ENCODE measurements at regions not wholly inside any gene's neighbourhood (a gene's known extent, or its start where the extent isn't known, plus 50 kb on each side); places are given as distances from the start of the nearest gene placed in this dataset.

GRCh38 chrX:39855748-39856129 lies 242.0 kb downstream of the BCOR start:
- Histone ChIP-seq H3K4me3 (ENCODE audit: extremely low read depth, insufficient read depth, low read length, poor library complexity, severe bottlenecking) (no peak overlapping the region), H3K4me1 (ENCODE audit: control insufficient read depth, insufficient read depth, low read length, poor library complexity, severe bottlenecking) (peaks cover 45% of the 10 kb centered on the region), H3K9me3 (ENCODE audit: control insufficient read depth, low read length) (no peaks in the 10 kb centered on the region), H3K27ac (ENCODE audit: low read depth, low read length, severe bottlenecking) (no peak overlapping the region), H3K36me3 (ENCODE audit: control insufficient read depth, insufficient read depth, low read length) (no peaks in the 10 kb centered on the region)
- WGBS, 2 experiments (ENCODE audit: insufficient coverage in 2 of 2), result 71% methylated on average over 9 of the region's 10 CpGs; no CpG with 5 or more reads in 1 of the 2 experiments

GRCh38 chrX:39856472-39857121 lies 241.2 kb downstream of the BCOR start:
- Histone ChIP-seq H3K27ac (ENCODE audit: low read depth, low read length, severe bottlenecking) (no peak overlapping the region), H3K4me3 (ENCODE audit: extremely low read depth, insufficient read depth, low read length, poor library complexity, severe bottlenecking) (no peak overlapping the region), H3K4me1 (ENCODE audit: control insufficient read depth, insufficient read depth, low read length, poor library complexity, severe bottlenecking) (peaks cover 42% of the 10 kb centered on the region), H3K9me3 (ENCODE audit: control insufficient read depth, low read length) (no peaks in the 10 kb centered on the region), H3K36me3 (ENCODE audit: control insufficient read depth, insufficient read depth, low read length) (no peaks in the 10 kb centered on the region)
- WGBS, 2 experiments (ENCODE audit: insufficient coverage in 2 of 2), result 94 to 100% methylated on average over 2 to 3 of the region's 7 CpGs

GRCh38 chrX:39857780-39858179 lies 240.0 kb downstream of the BCOR start:
- Histone ChIP-seq H3K4me1 (ENCODE audit: control insufficient read depth, insufficient read depth, low read length, poor library complexity, severe bottlenecking) (peaks cover 34% of the 10 kb centered on the region), H3K27ac (ENCODE audit: low read depth, low read length, severe bottlenecking) (no peak overlapping the region), H3K4me3 (ENCODE audit: extremely low read depth, insufficient read depth, low read length, poor library complexity, severe bottlenecking) (no peak overlapping the region), H3K36me3 (ENCODE audit: control insufficient read depth, insufficient read depth, low read length) (no peaks in the 10 kb centered on the region), H3K9me3 (ENCODE audit: control insufficient read depth, low read length) (no peaks in the 10 kb centered on the region)
- WGBS, 2 experiments (ENCODE audit: insufficient coverage in 2 of 2), result no CpG with 5 or more reads among the region's 3 CpGs

GRCh38 chrX:39859991-39860861 lies 237.5 kb downstream of the BCOR start:
- Histone ChIP-seq H3K36me3 (ENCODE audit: control insufficient read depth, insufficient read depth, low read length) (no peaks in the 10 kb centered on the region), H3K4me3 (ENCODE audit: extremely low read depth, insufficient read depth, low read length, poor library complexity, severe bottlenecking) (no peak overlapping the region), H3K27ac (ENCODE audit: low read depth, low read length, severe bottlenecking) (no peak overlapping the region), H3K4me1 (ENCODE audit: control insufficient read depth, insufficient read depth, low read length, poor library complexity, severe bottlenecking) (peaks cover 14% of the 10 kb centered on the region), H3K9me3 (ENCODE audit: control insufficient read depth, low read length) (no peaks in the 10 kb centered on the region)
- 71 to 100% methylated on average over 1 to 3 of the region's 13 CpGs for WGBS, 2 experiments (ENCODE audit: insufficient coverage in 2 of 2)

- H3K36me3 ChIP-seq (ENCODE audit: control insufficient read depth, insufficient read depth, low read length), result no peaks in the 10 kb centered on the region
- H3K4me3 ChIP-seq (ENCODE audit: extremely low read depth, insufficient read depth, low read length, poor library complexity, severe bottlenecking), result no peak overlapping the region
- 80% methylated on average over 1 of the region's 5 CpGs for WGBS, 2 experiments (ENCODE audit: insufficient coverage in 2 of 2)
- peaks cover 14% of the 10 kb centered on the region for H3K4me1 ChIP-seq (ENCODE audit: control insufficient read depth, insufficient read depth, low read length, poor library complexity, severe bottlenecking)
- H3K27ac ChIP-seq (ENCODE audit: low read depth, low read length, severe bottlenecking), result no peak overlapping the region
- no peaks in the 10 kb centered on the region for H3K9me3 ChIP-seq (ENCODE audit: control insufficient read depth, low read length)
Measured at GRCh38 chrX:39862963-39863362, 234.8 kb downstream of the BCOR start.

- 17% methylated on average over 1 of the region's 4 CpGs; no CpG with 5 or more reads in 1 of the 2 experiments for WGBS, 2 experiments (ENCODE audit: insufficient coverage in 2 of 2)
- Histone ChIP-seq H3K36me3 (ENCODE audit: control insufficient read depth, insufficient read depth, low read length) (no peaks in the 10 kb centered on the region), H3K9me3 (ENCODE audit: control insufficient read depth, low read length) (no peaks in the 10 kb centered on the region), H3K27ac (ENCODE audit: low read depth, low read length, severe bottlenecking) (no peak overlapping the region), H3K4me3 (ENCODE audit: extremely low read depth, insufficient read depth, low read length, poor library complexity, severe bottlenecking) (no peak overlapping the region), H3K4me1 (ENCODE audit: control insufficient read depth, insufficient read depth, low read length, poor library complexity, severe bottlenecking) (peaks cover 6% of the 10 kb centered on the region)
Measured at GRCh38 chrX:39866229-39866628, 231.5 kb downstream of the BCOR start.

GRCh38 chrX:39869846-39870601 lies 227.7 kb downstream of the BCOR start:
- Histone ChIP-seq H3K4me1 (ENCODE audit: control insufficient read depth, insufficient read depth, low read length, poor library complexity, severe bottlenecking) (peaks cover 8% of the 10 kb centered on the region), H3K4me3 (ENCODE audit: extremely low read depth, insufficient read depth, low read length, poor library complexity, severe bottlenecking) (no peak overlapping the region), H3K27ac (ENCODE audit: low read depth, low read length, severe bottlenecking) (no peak overlapping the region), H3K36me3 (ENCODE audit: control insufficient read depth, insufficient read depth, low read length) (no peaks in the 10 kb centered on the region), H3K9me3 (ENCODE audit: control insufficient read depth, low read length) (no peaks in the 10 kb centered on the region)
- WGBS, 2 experiments (ENCODE audit: insufficient coverage in 2 of 2), result 75 to 78% methylated on average over 2 to 3 of the region's 7 CpGs

- H3K4me1 ChIP-seq (ENCODE audit: control insufficient read depth, insufficient read depth, low read length, poor library complexity, severe bottlenecking), result peaks cover 2% of the 10 kb centered on the region
- no peak overlapping the region for H3K4me3 ChIP-seq (ENCODE audit: extremely low read depth, insufficient read depth, low read length, poor library complexity, severe bottlenecking)
- 100% methylated on average over 2 of the region's 8 CpGs for WGBS, 2 experiments (ENCODE audit: insufficient coverage in 2 of 2)
- H3K9me3 ChIP-seq (ENCODE audit: control insufficient read depth, low read length), result no peaks in the 10 kb centered on the region
- no peak overlapping the region for H3K27ac ChIP-seq (ENCODE audit: low read depth, low read length, severe bottlenecking)
- no peaks in the 10 kb centered on the region for H3K36me3 ChIP-seq (ENCODE audit: control insufficient read depth, insufficient read depth, low read length)
Measured at GRCh38 chrX:39871648-39872047, 226.1 kb downstream of the BCOR start.

- Histone ChIP-seq H3K27ac (ENCODE audit: low read depth, low read length, severe bottlenecking) (no peak overlapping the region), H3K4me1 (ENCODE audit: control insufficient read depth, insufficient read depth, low read length, poor library complexity, severe bottlenecking) (peaks cover 2% of the 10 kb centered on the region), H3K9me3 (ENCODE audit: control insufficient read depth, low read length) (no peaks in the 10 kb centered on the region), H3K4me3 (ENCODE audit: extremely low read depth, insufficient read depth, low read length, poor library complexity, severe bottlenecking) (no peak overlapping the region), H3K36me3 (ENCODE audit: control insufficient read depth, insufficient read depth, low read length) (no peaks in the 10 kb centered on the region)
- WGBS, 2 experiments (ENCODE audit: insufficient coverage in 2 of 2), result 100% methylated on average over 1 to 3 of the region's 5 CpGs
Measured at GRCh38 chrX:39873117-39873516, 224.6 kb downstream of the BCOR start.

- Histone ChIP-seq H3K27ac (ENCODE audit: low read depth, low read length, severe bottlenecking) (no peak overlapping the region), H3K4me3 (ENCODE audit: extremely low read depth, insufficient read depth, low read length, poor library complexity, severe bottlenecking) (no peak overlapping the region), H3K9me3 (ENCODE audit: control insufficient read depth, low read length) (no peaks in the 10 kb centered on the region), H3K36me3 (ENCODE audit: control insufficient read depth, insufficient read depth, low read length) (no peaks in the 10 kb centered on the region), H3K4me1 (ENCODE audit: control insufficient read depth, insufficient read depth, low read length, poor library complexity, severe bottlenecking) (peaks cover 2% of the 10 kb centered on the region)
- 91 to 97% methylated on average over 3 to 4 of the region's 5 CpGs for WGBS, 2 experiments (ENCODE audit: insufficient coverage in 2 of 2)
Measured at GRCh38 chrX:39874202-39874816, 223.4 kb downstream of the BCOR start.

All from mesodermal cell (in vitro differentiated cells).